Heart right ventricle (tissue), 16 donors: ENCODE measurements at regions not wholly inside any gene's neighbourhood (a gene's known extent, or its start where the extent isn't known, plus 50 kb on each side); places are given as distances from the start of the nearest gene placed in this dataset.

ENCODE experiments used
- ATAC-seq, 8 donors: fragments of 200-7000 bp; cut with Tn5 transposase; one replicate each; pipeline ENCODE4 v1.9.1; 2020; ENCODE audit warnings: mild to moderate bottlenecking in 8 of 8, moderate library complexity in 8 of 8, moderate number of reproducible peaks in 1 of 8
- DNase-seq, 2 donors: peaks; one replicate each; pipeline ENCODE4 v3.0.0-alpha.2; 2020
- H3K27ac ChIP-seq, 10 donors: fragments of 200-600 bp; sonication (generic) in 2 of 10; one replicate each; pipeline versions ENCODE4 v1.5.0 to v1.8.0; 2020 to 2022; ENCODE audit warnings: mild to moderate bottlenecking in 3 of 10
- H3K27me3 ChIP-seq, 7 donors: fragments of 200-600 bp; one replicate each; pipeline ENCODE4 v1.8.0; 2021 to 2022; ENCODE audit warnings: mild to moderate bottlenecking in 2 of 7
- H3K36me3 ChIP-seq, 9 donors: fragments of 200-600 bp; sonication (generic) in 1 of 9; one replicate each; pipeline versions ENCODE4 v1.5.0 to v1.8.0; 2020 to 2022; ENCODE audit warnings: mild to moderate bottlenecking in 2 of 9
- H3K4me1 ChIP-seq, 9 donors: fragments of 200-600 bp; sonication (generic) in 1 of 9; one replicate each; pipeline versions ENCODE4 v1.5.0 to v1.8.0; 2020 to 2022; ENCODE audit warnings: mild to moderate bottlenecking in 4 of 9
- H3K4me3 ChIP-seq, 10 donors: fragments of 200-600 bp; sonication (generic) in 2 of 10; one replicate each; pipeline versions ENCODE4 v1.5.0 to v1.8.0; 2020 to 2022; ENCODE audit warnings: mild to moderate bottlenecking in 7 of 10, moderate library complexity in 2 of 10
- H3K9me3 ChIP-seq, 11 donors: fragments of 200-600 bp in 10 of 11; sonication (generic) in 2 of 11; one replicate each; pipeline versions ENCODE4 v1.5.0 to v1.8.0; 2013 to 2022; ENCODE audit warnings: mild to moderate bottlenecking in 2 of 11, control low read depth in 1 of 11, moderate library complexity in 1 of 11
- WGBS, 2 donors: extraction: QIAGEN DNeasy Blood & Tissue Kit; methylation state at CpG; one replicate each; pipeline ENCODE4 v1.1.7; 2013; ENCODE audit warnings: inconsistent platforms in 1 of 2; 5-methylcytosine and 5-hydroxymethylcytosine counted together
- intact Hi-C, 10 donors: fragments of 100-400 bp; cut with DNase I; formaldehyde crosslinking; loops; one replicate each; pipeline versions ENCODE4 v1.11.1 to v1.14.2; 2022
- TF ChIP-seq, protein P1 (sequence below), 9 donors: fragments of 200-600 bp; sonication (generic) in 2 of 9; IDR thresholded peaks; one replicate each; pipeline versions ENCODE4 v1.5.0 to v1.8.0; 2021 to 2022; ENCODE audit warnings: antibody characterized with exemption in 9 of 9, mild to moderate bottlenecking in 5 of 9, moderate library complexity in 1 of 9
- donor health status: Arrhythmogenic right ventricular cardiomyopathy.
- donor health status: ischemic (EF 13 %, LVEDD 7.1; RV severe dilation, severe dysfunction).
- donor health status: healthy with polysubstance abuse.
- donor health status: DM: no; HTN: yes; CAD: no.
- donor health status: DM: no; HTN: no; CAD: no.
- donor health status: ischemic (EF 25% LVEDD 6.9; RV normal size, moderate dysfunction).
- donor health status: ischemic (EF 25% LVEDD 5.7; RV mildly dilated, moderate dysfunction).
- donor health status: healthy.
- donor health status: DM: yes; HTN: yes; CAD: no.
- donor health status: Ischemic cardiomyopathy.
- donor health status: ischemic (EF 35%, LVEDD 5.7; RV mildly dilated, moderate dysfunction).
- donor health status: nonischemic (EF 11% LVEDD 7.7; RV severe dilation, severe dysfunction).
- donor health status: DM: yes; HTN: yes; CAD: no.
- donor health status: PGD.
- donor health status: ischemic (EF 29% LVEDD 5.4; RV normal size, mild dysfunction).
- donor health status: nonischemic (EF 23%, LVEDD 6.1; RV moderate dilation, normal function).

DNA sequence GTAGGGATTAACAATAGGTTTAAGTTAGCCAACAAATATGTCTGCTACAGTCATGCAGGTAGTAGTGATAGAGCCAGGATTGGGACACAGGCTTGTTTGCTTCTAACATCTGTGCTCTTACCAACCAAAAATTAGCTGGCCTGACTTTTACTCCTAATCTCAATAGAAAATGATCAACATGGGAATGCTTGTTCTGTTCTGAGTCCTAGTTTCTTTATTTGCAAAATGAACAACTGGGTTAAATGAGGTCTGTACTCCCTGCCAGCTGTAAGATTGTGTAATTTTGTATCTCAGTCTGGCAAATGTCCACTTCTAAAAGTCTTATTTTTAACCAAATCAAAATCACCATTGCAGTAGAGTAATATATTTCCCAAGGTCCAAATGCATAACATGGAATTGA is 216.8 kb downstream of the NMUR2 start:
- peak in 5 of 8 donors; percentile 22 to 76 (median 60) for ATAC-seq

GRCh38 chr5:152187668-152188067 is 217.4 kb downstream of the NMUR2 start:
- no peaks in the 10 kb centered on the region for H3K27me3 ChIP-seq
- DNase-seq (no peak), ATAC-seq (no peak)
- H3K27ac ChIP-seq: peak overlapping the region in 1 of 10 donors; percentile 40
- no peaks in the 10 kb centered on the region for H3K36me3 ChIP-seq
- intact Hi-C loops: no loop called here
- TF ChIP-seq, protein P1, sequence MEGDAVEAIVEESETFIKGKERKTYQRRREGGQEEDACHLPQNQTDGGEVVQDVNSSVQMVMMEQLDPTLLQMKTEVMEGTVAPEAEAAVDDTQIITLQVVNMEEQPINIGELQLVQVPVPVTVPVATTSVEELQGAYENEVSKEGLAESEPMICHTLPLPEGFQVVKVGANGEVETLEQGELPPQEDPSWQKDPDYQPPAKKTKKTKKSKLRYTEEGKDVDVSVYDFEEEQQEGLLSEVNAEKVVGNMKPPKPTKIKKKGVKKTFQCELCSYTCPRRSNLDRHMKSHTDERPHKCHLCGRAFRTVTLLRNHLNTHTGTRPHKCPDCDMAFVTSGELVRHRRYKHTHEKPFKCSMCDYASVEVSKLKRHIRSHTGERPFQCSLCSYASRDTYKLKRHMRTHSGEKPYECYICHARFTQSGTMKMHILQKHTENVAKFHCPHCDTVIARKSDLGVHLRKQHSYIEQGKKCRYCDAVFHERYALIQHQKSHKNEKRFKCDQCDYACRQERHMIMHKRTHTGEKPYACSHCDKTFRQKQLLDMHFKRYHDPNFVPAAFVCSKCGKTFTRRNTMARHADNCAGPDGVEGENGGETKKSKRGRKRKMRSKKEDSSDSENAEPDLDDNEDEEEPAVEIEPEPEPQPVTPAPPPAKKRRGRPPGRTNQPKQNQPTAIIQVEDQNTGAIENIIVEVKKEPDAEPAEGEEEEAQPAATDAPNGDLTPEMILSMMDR (IDR thresholded peaks at IDR 0.05): no peak
- H3K4me3 ChIP-seq: no peak overlapping the region
- H3K9me3 ChIP-seq: peaks cover 0 to 20% (median 0%) of the 10 kb centered on the region in 11 donors
- peaks cover 0 to 13% (median 7%) of the 10 kb centered on the region in 9 donors for H3K4me1 ChIP-seq

More for the DNA sequence above, 216.8 kb downstream of the NMUR2 start:
- peaks cover 0 to 13% (median 7%) of the 10 kb centered on the region in 9 donors for H3K4me1 ChIP-seq
- intact Hi-C loops: no loop called here
- no peak for DNase-seq
- H3K9me3 ChIP-seq: peaks cover 0 to 22% (median 0%) of the 10 kb centered on the region in 11 donors
- peak overlapping the region in 2 of 10 donors; percentile 21 to 40 for H3K27ac ChIP-seq
- H3K27me3 ChIP-seq: no peaks in the 10 kb centered on the region
- TF ChIP-seq, protein P1 (IDR thresholded peaks at IDR 0.05): no peak
- no peaks in the 10 kb centered on the region for H3K36me3 ChIP-seq
- no peak overlapping the region for H3K4me3 ChIP-seq

DNA sequence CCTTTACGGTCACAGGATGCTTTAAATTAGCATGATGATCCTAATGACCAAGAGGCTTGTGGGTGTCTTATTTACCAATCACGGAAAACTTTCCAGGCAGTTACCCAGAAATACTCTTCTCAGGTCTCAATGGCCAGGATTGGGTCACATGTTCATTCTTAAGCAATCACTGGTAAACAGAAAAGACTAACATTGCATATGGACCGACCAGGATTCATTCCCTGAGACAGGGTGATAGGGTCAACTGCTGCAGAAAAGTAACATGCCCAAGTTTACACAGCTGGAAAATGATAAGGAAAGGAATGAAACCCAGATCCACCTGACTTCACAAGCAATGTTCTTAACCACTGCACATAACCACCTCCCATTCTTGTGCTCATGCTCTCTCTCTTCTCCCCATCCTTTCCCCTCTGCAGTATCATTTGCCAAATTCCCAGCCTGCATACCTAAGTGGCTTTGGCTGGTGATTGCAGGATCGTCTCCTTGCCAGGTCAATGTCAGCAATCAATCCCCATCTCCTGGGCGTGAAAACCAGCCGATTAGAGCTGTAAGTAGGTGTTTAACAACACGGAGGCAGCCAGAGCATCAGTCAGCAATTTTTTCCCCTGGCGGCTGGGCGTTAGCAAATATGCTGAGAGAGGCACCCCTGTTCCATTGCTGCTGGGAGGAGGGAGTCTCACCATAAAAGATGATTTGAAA is 219.4 kb downstream of the NMUR2 start:
- intact Hi-C loops: no loop called here
- peak in 7 of 8 donors; percentile 27 to 87 (median 75) for ATAC-seq

DNA sequence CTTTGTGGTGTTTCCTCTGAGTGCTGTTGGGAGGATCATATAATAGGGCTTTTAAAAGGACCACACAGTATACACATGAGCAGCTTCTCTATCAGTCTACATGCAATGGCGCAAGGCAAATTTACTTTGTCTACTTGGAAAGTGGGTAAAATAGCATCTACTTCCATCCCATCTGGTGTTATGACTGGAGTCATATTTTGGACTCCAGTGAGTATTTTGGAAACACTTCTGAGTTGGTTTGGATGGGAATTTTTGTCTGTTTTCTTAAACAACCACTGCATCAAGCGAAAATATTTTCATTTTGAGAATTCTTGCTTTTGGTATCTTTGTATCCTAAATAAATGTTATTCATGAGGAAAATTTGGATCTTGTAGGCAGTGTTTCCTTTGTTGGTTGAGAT is 220.8 kb downstream of the NMUR2 start:
- H3K9me3 ChIP-seq: peaks cover 0 to 19% (median 0%) of the 10 kb centered on the region in 11 donors
- TF ChIP-seq, protein P1 (IDR thresholded peaks at IDR 0.05): no peak
- ATAC-seq: peak in 1 of 8 donors; percentile 41
- H3K4me3 ChIP-seq: no peak overlapping the region
- 63 to 64% methylated on average over 2 of the region's 2 CpGs for WGBS, 2 donors
- H3K4me1 ChIP-seq: peaks cover 0 to 13% (median 7%) of the 10 kb centered on the region in 9 donors
- intact Hi-C loops: no loop called here
- no peak overlapping the region for H3K27ac ChIP-seq
- no peak for DNase-seq
- no peaks in the 10 kb centered on the region for H3K36me3 ChIP-seq
- no peaks in the 10 kb centered on the region for H3K27me3 ChIP-seq

More for the DNA sequence above, 219.4 kb downstream of the NMUR2 start:
- Histone ChIP-seq H3K27me3 (no peaks in the 10 kb centered on the region), H3K9me3 (peaks cover 0 to 11% (median 0%) of the 10 kb centered on the region in 11 donors), H3K27ac (no peak overlapping the region), H3K4me3 (no peak overlapping the region), H3K36me3 (no peaks in the 10 kb centered on the region), H3K4me1 (peaks cover 0 to 13% (median 7%) of the 10 kb centered on the region in 9 donors)
- peak; percentile 29 to 32 for DNase-seq
- TF ChIP-seq, protein P1 (IDR thresholded peaks at IDR 0.05): no peak
- WGBS, 2 donors: 27 to 37% methylated on average over 9 of the region's 9 CpGs
